ENCODE measurements at regions not wholly inside any gene's neighbourhood (a gene's known extent, or its start where the extent isn't known, plus 50 kb on each side); places are given as distances from the start of the nearest gene placed in this dataset.

DNA sequence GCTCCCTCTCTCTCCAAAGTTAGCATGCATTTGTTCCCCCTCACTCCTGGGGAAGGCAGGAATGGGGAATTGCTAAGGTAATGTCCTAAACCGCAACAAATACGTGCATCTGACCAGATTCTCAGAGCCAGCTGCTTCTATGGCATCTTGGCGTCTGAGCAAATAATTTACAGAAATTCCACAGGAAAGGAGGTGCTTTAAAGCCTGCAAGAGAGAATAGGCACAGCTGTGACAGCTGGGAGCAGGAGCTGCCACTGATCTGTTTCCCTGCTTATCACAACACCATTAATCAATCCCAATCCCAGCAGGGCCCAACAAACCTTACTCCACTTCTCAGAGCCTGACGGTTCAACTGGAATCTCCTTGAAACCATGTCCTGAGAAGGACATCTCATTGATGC, 83.5 kb upstream of the ZNF281 start:
- Histone ChIP-seq H3K4me1 (ENCODE audit: insufficient read depth) (no peaks in the 10 kb centered on the region), H3K4me3 (no peak overlapping the region), H3K27ac (ENCODE audit: low read depth) (no peak overlapping the region), H4K20me1 (replicated peaks; ENCODE audit: insufficient read depth) (no peaks in the 10 kb centered on the region), H3K27me3 (ENCODE audit: insufficient read depth) (no peaks in the 10 kb centered on the region), H3K4me2 (no peak overlapping the region), H3K9me2 (ENCODE audit: insufficient read depth) (no peaks in the 10 kb centered on the region), H3K36me3 (ENCODE audit: insufficient read depth) (no peaks in the 10 kb centered on the region), H2AFZ (no peak overlapping the region), H3F3A (replicated peaks; ENCODE audit: low read depth) (0 out of 2 replicates have a peak, but pooled peaks cover 3% of the 10 kb centered on the region), H3K79me2 (replicated peaks; ENCODE audit: insufficient read depth) (no peaks in the 10 kb centered on the region)
- Mint-ChIP-seq H3K27me3 (ENCODE audit: insufficient read depth, low read depth, poor library complexity) (peaks cover 3% of the 10 kb centered on the region), H3K9me3 (no peaks in the 10 kb centered on the region), H3K27ac (no peak overlapping the region), H3K36me3 (ENCODE audit: low read depth) (no peaks in the 10 kb centered on the region), H3K4me3 (no peak overlapping the region), H3K4me1 (peaks cover 4% of the 10 kb centered on the region)
- no peak for DNase-seq (ENCODE audit: low spot score)
- TF ChIP-seq EZH2phosphoT487 (IDR thresholded peaks at IDR 0.05; ENCODE audit: unreplicated experiment), result no peak
- TF ChIP-seq EZH2 (IDR thresholded peaks at IDR 0.05; ENCODE audit: low read depth, unreplicated experiment), result no peak
- TF ChIP-seq, protein P1, sequence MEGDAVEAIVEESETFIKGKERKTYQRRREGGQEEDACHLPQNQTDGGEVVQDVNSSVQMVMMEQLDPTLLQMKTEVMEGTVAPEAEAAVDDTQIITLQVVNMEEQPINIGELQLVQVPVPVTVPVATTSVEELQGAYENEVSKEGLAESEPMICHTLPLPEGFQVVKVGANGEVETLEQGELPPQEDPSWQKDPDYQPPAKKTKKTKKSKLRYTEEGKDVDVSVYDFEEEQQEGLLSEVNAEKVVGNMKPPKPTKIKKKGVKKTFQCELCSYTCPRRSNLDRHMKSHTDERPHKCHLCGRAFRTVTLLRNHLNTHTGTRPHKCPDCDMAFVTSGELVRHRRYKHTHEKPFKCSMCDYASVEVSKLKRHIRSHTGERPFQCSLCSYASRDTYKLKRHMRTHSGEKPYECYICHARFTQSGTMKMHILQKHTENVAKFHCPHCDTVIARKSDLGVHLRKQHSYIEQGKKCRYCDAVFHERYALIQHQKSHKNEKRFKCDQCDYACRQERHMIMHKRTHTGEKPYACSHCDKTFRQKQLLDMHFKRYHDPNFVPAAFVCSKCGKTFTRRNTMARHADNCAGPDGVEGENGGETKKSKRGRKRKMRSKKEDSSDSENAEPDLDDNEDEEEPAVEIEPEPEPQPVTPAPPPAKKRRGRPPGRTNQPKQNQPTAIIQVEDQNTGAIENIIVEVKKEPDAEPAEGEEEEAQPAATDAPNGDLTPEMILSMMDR (conservative IDR thresholded peaks at IDR 0.05; ENCODE audit: low read depth in 2 of 2), result no peak
- TF ChIP-seq, protein P2, sequence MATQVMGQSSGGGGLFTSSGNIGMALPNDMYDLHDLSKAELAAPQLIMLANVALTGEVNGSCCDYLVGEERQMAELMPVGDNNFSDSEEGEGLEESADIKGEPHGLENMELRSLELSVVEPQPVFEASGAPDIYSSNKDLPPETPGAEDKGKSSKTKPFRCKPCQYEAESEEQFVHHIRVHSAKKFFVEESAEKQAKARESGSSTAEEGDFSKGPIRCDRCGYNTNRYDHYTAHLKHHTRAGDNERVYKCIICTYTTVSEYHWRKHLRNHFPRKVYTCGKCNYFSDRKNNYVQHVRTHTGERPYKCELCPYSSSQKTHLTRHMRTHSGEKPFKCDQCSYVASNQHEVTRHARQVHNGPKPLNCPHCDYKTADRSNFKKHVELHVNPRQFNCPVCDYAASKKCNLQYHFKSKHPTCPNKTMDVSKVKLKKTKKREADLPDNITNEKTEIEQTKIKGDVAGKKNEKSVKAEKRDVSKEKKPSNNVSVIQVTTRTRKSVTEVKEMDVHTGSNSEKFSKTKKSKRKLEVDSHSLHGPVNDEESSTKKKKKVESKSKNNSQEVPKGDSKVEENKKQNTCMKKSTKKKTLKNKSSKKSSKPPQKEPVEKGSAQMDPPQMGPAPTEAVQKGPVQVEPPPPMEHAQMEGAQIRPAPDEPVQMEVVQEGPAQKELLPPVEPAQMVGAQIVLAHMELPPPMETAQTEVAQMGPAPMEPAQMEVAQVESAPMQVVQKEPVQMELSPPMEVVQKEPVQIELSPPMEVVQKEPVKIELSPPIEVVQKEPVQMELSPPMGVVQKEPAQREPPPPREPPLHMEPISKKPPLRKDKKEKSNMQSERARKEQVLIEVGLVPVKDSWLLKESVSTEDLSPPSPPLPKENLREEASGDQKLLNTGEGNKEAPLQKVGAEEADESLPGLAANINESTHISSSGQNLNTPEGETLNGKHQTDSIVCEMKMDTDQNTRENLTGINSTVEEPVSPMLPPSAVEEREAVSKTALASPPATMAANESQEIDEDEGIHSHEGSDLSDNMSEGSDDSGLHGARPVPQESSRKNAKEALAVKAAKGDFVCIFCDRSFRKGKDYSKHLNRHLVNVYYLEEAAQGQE (IDR thresholded peaks at IDR 0.05; ENCODE audit: unreplicated experiment), result no peak
- no peak for TF ChIP-seq JUNB (IDR thresholded peaks at IDR 0.05; ENCODE audit: unreplicated experiment)
- TF ChIP-seq, protein P3, sequence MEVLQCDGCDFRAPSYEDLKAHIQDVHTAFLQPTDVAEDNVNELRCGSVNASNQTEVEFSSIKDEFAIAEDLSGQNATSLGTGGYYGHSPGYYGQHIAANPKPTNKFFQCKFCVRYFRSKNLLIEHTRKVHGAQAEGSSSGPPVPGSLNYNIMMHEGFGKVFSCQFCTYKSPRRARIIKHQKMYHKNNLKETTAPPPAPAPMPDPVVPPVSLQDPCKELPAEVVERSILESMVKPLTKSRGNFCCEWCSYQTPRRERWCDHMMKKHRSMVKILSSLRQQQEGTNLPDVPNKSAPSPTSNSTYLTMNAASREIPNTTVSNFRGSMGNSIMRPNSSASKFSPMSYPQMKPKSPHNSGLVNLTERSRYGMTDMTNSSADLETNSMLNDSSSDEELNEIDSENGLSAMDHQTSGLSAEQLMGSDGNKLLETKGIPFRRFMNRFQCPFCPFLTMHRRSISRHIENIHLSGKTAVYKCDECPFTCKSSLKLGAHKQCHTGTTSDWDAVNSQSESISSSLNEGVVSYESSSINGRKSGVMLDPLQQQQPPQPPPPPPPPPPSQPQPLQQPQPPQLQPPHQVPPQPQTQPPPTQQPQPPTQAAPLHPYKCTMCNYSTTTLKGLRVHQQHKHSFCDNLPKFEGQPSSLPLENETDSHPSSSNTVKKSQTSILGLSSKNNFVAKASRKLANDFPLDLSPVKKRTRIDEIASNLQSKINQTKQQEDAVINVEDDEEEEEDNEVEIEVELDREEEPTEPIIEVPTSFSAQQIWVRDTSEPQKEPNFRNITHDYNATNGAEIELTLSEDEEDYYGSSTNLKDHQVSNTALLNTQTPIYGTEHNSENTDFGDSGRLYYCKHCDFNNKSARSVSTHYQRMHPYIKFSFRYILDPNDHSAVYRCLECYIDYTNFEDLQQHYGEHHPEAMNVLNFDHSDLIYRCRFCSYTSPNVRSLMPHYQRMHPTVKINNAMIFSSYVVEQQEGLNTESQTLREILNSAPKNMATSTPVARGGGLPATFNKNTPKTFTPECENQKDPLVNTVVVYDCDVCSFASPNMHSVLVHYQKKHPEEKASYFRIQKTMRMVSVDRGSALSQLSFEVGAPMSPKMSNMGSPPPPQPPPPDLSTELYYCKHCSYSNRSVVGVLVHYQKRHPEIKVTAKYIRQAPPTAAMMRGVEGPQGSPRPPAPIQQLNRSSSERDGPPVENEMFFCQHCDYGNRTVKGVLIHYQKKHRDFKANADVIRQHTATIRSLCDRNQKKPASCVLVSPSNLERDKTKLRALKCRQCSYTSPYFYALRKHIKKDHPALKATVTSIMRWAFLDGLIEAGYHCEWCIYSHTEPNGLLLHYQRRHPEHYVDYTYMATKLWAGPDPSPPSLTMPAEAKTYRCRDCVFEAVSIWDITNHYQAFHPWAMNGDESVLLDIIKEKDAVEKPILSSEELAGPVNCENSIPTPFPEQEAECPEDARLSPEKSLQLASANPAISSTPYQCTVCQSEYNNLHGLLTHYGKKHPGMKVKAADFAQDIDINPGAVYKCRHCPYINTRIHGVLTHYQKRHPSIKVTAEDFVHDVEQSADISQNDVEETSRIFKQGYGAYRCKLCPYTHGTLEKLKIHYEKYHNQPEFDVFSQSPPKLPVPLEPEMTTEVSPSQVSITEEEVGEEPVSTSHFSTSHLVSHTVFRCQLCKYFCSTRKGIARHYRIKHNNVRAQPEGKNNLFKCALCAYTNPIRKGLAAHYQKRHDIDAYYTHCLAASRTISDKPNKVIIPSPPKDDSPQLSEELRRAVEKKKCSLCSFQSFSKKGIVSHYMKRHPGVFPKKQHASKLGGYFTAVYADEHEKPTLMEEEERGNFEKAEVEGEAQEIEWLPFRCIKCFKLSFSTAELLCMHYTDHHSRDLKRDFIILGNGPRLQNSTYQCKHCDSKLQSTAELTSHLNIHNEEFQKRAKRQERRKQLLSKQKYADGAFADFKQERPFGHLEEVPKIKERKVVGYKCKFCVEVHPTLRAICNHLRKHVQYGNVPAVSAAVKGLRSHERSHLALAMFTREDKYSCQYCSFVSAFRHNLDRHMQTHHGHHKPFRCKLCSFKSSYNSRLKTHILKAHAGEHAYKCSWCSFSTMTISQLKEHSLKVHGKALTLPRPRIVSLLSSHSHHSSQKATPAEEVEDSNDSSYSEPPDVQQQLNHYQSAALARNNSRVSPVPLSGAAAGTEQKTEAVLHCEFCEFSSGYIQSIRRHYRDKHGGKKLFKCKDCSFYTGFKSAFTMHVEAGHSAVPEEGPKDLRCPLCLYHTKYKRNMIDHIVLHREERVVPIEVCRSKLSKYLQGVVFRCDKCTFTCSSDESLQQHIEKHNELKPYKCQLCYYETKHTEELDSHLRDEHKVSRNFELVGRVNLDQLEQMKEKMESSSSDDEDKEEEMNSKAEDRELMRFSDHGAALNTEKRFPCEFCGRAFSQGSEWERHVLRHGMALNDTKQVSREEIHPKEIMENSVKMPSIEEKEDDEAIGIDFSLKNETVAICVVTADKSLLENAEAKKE (CRISPR knock-in tag; IDR thresholded peaks at IDR 0.05), result no peak
- no peak for TF ChIP-seq STAT1 (IDR thresholded peaks at IDR 0.05; ENCODE audit: unreplicated experiment)
- TF ChIP-seq NANOG (IDR thresholded peaks at IDR 0.05; ENCODE audit: borderline replicate concordance), result no peak
- TF ChIP-seq CREB1 (CRISPR knock-in tag; IDR thresholded peaks at IDR 0.05; ENCODE audit: low read depth), result no peak
- TF ChIP-seq POLR2AphosphoS5 (IDR thresholded peaks at IDR 0.05; ENCODE audit: low read depth), result no peak
- TF ChIP-seq, protein P4, sequence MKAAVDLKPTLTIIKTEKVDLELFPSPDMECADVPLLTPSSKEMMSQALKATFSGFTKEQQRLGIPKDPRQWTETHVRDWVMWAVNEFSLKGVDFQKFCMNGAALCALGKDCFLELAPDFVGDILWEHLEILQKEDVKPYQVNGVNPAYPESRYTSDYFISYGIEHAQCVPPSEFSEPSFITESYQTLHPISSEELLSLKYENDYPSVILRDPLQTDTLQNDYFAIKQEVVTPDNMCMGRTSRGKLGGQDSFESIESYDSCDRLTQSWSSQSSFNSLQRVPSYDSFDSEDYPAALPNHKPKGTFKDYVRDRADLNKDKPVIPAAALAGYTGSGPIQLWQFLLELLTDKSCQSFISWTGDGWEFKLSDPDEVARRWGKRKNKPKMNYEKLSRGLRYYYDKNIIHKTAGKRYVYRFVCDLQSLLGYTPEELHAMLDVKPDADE (IDR thresholded peaks at IDR 0.05), result no peak
- no peak for TF ChIP-seq ZNF331 (CRISPR knock-in tag; IDR thresholded peaks at IDR 0.05; ENCODE audit: low read depth)
- TF ChIP-seq ZNF114 (CRISPR knock-in tag; IDR thresholded peaks at IDR 0.05), result no peak
- ATAC-seq, result no peak

Data from GM23338 (cell line).